ENCODE measurements at regions not wholly inside any gene's neighbourhood (a gene's known extent, or its start where the extent isn't known, plus 50 kb on each side); places are given as distances from the start of the nearest gene placed in this dataset.

DNA sequence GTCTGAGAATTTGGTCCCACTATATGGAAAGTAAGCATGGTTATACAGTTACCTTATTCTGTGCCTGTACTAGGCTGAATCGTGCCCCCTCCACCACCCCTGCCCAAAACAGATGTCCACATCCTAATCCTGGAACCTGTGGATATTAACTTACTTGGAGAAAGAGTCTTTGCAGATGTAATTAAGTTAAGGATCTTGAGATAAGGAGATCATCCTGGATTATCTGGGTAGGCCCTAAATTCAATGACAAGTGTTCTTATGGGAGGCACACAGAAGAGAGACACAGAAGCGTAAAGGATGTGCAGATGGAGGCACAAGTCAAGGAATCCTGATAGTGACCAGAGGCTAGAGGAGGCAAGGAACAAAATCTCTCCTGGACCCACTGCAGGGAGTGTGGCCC, 116.7 kb upstream of the MAN1A1 start (continued):
- TF ChIP-seq ZNF462 (CRISPR knock-in tag; IDR thresholded peaks at IDR 0.05): no peak
- no peak for TF ChIP-seq CTCF (conservative IDR thresholded peaks at IDR 0.05; ENCODE audit: low read depth in 2 of 2)
- no peak for TF ChIP-seq ZNF331 (CRISPR knock-in tag; IDR thresholded peaks at IDR 0.05; ENCODE audit: low read depth)

DNA sequence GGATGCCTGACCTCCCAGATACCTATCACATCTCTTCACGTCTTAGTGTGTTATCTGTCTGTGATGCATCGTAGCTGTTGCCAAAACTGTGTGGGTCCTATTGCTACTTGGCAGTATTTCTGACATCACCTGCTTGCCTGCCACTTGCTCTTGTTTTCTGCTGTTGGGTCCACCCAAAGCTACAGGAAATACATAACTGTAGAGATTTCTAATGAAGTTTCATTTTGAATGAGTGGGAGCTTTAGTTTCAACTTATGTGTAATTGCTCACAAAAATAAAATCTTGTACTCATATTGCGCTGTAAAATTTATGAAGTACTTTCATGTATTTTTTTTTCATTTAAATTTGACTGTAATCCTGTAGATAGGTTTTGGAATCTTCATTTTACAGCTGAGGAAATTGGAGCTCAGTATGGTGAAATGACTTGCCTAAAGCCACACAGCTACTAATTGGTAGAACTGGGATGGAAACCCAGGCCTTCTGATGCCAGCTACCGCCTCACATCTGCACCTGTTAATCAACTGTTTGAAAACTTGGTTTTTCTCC, 113.6 kb upstream of the MAN1A1 start:
- Histone ChIP-seq H3K36me3 (ENCODE audit: insufficient read depth) (no peaks in the 10 kb centered on the region), H3K4me3 (no peak overlapping the region), H3K4me2 (no peak overlapping the region), H4K20me1 (replicated peaks; ENCODE audit: insufficient read depth) (no peaks in the 10 kb centered on the region), H3K27ac (ENCODE audit: low read depth) (no peak overlapping the region), H3K27me3 (ENCODE audit: insufficient read depth) (no peaks in the 10 kb centered on the region), H3F3A (replicated peaks; ENCODE audit: low read depth) (no peaks in the 10 kb centered on the region), H3K4me1 (ENCODE audit: insufficient read depth) (no peaks in the 10 kb centered on the region), H3K9me2 (ENCODE audit: insufficient read depth) (peaks cover 7% of the 10 kb centered on the region; the same call in 1 of the 2 replicates), H2AFZ (no peak overlapping the region), H3K79me2 (replicated peaks; ENCODE audit: insufficient read depth) (no peaks in the 10 kb centered on the region)
- Mint-ChIP-seq H3K36me3 (ENCODE audit: low read depth) (no peaks in the 10 kb centered on the region), H3K9me3 (peaks cover 3% of the 10 kb centered on the region; the same call in 1 of the 3 replicates), H3K27ac (no peak overlapping the region), H3K4me3 (no peak overlapping the region), H3K4me1 (no peaks in the 10 kb centered on the region), H3K27me3 (ENCODE audit: insufficient read depth, low read depth, poor library complexity) (peaks cover 3% of the 10 kb centered on the region)
- ATAC-seq: no peak
- DNase-seq (ENCODE audit: low spot score): no peak
- TF ChIP-seq ZNF462 (CRISPR knock-in tag; IDR thresholded peaks at IDR 0.05) (no peak), EZH2 (IDR thresholded peaks at IDR 0.05; ENCODE audit: low read depth, unreplicated experiment) (no peak), POLR2AphosphoS5 (IDR thresholded peaks at IDR 0.05; ENCODE audit: low read depth) (no peak), CREB1 (CRISPR knock-in tag; IDR thresholded peaks at IDR 0.05; ENCODE audit: low read depth) (no peak)
